NCI-H1092 treated with DMSO at 0.1 percent for 48 hours (cell line): ENCODE measurements at regions not wholly inside any gene's neighbourhood (a gene's known extent, or its start where the extent isn't known, plus 50 kb on each side); places are given as distances from the start of the nearest gene placed in this dataset.
A peak's percentile ranks its signal among the peaks of the same experiment; 100 is the strongest.
"Not testable (repeated sequence)": the region's sequence is repeated elsewhere in the genome, so short reads cannot be mapped to it uniquely, and the experiment has no call there.

Experiments used
- DNase-seq: peaks from one replicate; lab custom pipeline; 2025; lab: John Stamatoyannopoulos, UW

DNA sequence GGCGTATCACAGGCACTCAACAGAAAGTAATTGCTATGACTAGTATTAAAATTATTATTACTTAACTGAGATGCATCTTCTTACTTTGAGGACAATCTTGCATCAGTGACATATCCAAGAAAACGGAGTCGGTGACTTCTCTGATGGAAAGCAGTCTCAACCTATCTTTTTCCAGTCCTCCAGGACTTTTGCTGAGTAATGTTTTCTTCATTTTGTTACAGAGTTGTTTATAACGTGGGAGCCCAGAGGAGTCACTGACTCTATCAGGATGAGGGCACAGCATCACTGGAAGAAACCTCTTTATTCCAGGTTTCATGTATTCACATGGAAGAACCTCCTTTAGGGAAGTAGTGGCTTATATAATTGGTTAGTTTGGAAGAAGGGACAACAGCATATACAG is 51.5 kb upstream of the MELK start:
- no peak for DNase-seq

DNA sequence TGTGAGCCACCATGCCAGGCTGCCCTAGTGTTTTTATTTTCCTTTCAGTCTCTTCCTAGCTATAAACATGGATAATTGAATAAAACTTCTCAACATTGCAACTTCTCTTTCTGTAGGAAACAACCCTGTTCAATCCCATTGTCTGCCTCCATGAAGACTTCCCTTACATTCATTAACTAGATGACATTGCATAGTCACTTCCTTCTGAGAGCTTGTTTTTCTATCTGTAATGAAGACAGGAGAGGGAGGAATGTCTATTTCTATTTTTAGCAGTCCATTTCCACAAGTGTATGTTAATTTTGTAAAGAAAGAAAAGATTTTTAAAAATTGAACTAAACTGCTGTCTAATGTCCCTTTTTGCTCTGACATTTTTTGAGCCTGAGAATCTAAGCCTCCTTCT is 55.6 kb upstream of the MELK start:
- DNase-seq: no peak

DNA sequence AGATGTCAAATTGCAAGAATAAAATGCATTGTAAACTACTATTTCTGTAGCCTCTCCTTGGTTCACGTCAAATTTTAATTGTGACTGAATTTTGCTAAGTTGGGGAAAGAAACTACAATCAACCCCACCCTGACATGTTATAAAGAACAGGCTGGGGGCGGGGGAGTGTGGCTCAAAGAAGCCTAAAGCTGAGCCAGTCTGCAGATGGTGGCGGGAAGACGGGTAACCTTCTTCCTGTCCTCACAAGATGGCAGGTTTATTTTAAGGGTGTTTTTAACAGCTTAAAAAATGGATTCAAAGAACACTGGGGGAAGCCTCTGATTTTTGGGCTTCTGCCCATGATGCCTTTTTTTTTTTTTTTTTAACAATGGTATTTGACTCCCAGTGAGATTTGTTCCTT is 68.5 kb upstream of the MELK start:
- DNase-seq: no peak

DNA sequence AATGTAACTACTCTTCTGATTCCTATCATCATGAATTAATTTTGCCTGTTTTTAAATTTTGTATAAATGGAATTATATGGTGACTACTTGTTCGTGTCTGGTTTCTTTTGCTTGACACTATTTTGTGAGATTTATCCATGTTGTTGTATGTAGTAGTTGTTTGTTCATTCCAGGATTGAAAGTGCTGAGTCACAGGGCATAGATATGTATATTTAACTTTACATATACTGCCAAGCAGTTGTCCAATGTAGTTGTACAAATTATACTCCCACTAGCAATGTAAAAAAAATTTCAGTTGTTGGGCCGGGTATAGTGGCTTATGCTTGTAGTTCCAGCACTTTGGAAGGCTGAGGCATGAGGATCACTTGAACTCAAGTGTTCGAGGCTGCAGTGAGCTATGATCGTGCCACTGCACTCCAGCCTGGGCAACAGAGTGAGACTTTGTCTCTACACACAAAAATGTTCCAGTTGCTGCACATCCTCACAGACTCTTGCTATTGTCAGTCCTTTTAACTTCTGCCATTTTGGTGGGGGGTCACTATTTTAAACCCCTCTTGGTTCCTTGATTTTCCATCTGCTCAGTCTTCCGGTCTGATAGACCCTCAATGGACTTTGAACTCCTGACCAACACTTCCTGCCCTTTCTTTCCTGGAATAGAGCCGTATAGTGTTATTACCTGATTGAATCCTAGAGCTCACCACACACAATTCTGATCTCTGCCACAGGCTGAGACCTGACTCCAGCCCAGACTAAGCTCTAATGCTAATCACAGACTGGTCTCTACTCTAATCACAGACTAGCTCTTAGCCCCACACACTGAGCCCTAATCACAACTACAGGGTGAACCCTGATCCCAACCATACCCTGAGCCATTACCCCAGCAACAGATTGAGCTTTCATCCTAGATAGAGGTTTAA is 69.3 kb upstream of the MELK start:
- no peak for DNase-seq

DNA sequence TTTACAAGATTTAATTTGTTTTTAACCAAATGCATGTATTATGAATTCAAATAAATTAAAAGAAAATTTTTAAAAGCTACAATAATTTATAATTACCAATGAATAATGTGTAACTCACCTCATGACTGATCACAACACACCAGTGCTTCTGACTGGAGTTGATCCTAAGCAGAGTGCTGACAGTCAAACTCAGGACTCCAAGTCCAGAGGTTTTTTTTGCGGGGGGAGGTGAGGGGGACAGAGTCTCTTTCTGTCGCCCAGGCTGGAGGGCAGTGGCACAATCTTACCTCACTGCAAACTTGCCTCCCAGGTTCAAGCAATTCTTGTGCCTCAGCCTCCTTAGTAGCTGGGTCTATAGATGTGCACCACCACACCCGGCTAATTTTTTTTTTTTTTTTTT is 71.0 kb upstream of the MELK start:
- no peak for DNase-seq

- DNase-seq: not testable (repeated sequence)
These were observed 71.8 kb upstream of the MELK start for GRCh38 chr9:36500931-36501330.

- peak; percentile 96 for DNase-seq
These were observed 73.4 kb upstream of the MELK start for GRCh38 chr9:36499174-36499890.

- DNase-seq: not testable (repeated sequence)
These were observed 79.1 kb upstream of the MELK start for GRCh38 chr9:36493564-36493963.

DNA sequence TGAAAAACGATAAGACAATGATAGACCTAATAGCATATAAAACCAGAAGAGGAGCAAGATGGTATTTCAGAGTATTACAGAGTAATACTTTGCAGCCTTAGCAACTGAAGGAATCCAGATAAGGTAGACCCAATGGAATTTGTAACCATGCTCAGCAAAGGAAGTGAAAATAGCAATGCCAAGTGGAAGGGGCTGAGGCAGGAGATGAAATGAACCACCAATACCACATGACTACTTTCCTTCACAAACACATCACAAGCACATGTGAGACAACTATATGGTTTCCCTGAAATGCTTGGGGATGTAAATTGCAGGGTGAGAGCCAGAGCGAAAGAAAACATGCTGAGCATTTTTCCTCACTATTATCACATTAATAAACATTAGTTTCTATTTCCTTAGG is 79.8 kb upstream of the MELK start:
- DNase-seq: no peak

- DNase-seq: no peak
These were observed 83.2 kb upstream of the MELK start for GRCh38 chr9:36489453-36489852.

DNA sequence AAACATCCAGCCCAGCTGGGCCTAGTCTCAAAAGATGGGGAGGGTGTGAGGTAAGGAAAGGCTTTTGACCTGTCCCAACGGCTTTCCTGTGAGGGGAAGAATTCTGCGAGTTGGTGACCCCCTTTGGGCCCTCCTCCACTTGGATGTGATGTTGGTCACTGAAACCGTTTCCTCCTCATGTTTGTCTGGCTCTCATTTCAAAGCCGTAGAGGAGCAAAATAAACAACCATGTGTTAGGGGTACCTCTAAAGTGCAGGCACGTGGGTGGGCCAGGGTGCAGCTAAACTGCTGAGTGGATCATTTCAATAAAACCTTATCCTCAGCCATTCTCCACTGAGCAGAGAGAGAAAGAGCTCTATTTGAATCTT is 84.3 kb upstream of the MELK start:
- DNase-seq: no peak

DNA sequence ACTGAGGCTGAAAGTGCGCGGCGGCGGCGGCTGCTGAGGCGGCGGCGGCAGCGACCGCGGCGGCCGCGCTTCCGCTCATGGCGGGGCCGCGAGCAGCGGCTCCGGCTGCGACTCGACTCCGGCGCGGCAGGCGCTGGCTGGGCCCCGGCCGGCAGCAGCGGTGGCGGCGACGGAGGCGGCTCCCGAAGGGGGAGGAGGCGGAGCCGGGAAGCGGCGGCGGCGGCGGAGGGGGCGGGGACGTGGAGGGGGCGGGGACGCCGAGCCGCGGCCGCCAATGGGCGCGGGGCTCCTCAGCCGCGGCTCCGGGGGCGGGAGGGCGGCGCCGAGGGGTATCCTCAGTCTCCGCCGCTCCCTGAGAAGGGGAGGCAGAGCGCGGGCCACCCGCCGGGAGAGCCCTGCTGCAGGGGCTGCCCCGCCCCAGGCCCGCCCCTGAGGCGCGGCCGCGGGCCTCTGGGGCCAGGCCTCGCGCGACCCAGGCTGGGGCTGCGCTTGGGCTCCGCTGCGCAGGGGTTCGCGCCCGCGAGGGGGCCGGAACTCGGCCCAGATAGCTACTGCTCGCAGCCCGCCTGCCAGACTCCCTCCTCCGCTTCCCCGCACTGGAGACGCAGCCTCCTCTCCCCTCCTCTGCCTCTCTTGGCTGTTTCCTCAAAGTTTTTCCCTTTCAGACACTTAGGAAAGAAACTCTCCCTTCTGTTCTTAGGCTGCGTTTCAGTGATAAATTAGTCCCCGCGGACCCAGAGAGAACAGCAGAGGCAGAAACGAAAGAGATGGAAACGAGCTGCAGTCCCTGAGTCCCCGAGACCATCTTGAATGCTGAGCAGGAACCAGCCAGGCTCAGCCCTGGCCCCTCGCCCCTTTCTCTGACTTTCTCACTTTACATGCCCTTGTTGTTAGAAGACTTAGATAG is 85.0 kb upstream of the MELK start:
- peak; percentile 93 for DNase-seq

GRCh38 chr9:36486933-36487481 is 85.7 kb upstream of the MELK start:
- peak; percentile 23 for DNase-seq

DNA sequence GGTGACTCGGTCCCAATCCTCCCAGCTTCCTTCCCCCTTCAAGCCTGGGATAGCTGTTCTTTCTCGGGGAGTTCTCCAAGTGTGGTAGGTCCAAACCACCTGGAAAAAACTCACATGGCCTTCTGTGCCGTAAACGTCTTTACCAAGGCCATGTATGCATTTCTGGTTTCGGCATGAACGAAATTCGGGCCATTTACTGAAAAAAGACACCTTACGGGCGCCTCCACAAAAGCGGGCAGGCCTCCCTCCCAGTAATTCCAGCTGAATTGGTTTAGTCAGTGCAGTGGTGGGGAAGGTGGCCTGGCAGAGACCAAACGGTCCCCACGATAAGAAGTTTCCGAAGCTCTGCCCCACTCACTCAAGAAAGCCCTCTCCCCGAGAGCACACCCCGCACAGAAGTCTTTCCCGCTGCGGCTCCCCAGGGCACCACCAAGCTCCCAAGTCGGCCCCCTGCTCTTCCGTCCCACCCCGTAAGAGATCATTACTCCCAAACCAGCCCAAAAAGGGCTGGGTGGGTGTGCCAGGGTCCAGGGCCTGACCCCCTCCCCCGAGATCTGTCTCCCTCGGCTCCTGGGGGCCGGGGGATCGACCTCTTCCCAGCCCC is 86.3 kb upstream of the MELK start:
- DNase-seq: no peak

DNA sequence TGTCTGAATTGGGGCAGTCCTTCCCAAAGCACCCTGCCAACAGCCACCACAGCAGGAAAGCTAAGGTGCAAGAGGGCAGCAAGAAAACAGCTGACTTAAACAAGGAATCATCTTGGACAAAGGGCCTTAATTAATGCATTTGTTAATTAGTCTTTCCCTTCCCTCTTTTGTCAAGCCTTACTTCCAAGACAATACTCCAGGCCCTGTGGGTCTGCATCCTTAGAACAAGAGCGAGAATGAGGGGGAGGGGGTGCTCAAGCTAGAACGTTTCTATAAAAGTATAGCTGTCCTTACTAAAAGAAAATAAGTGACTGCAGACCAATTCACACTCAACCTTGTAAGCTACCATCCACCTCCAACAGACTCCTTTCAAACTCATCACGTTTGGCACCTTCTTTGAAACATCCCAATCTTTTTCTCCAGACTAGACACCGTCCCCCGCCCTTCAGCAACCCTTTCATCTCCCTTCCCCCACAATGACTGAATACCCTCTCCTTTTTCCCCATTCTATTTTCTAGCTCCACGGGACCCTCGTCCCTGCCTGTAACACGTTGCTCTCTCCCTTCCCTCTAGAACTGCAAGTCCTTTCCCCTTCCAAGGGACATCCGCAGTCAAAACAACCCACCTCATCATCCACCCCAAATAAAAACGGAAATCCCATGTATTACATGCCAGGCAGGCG is 85.7 kb upstream of the RNF38 start:
- DNase-seq: no peak

DNA sequence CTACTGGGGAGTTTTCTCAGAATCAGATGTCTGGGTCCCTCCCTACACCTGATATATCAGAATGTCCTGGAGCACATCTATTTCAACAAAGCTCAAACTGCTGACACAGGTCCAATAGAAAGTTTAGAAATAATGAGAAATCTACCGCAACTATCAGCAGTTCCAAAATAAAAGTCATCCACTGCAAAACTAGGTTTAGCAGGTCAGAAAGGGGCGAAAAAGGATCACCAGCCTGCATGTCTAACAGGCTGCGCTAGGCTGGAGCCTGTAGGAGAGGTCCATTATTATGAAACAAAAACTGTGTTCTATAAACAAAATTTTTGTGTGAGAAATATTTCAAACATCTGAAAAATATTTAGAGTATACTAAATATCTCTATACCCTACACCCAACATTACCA is 84.1 kb upstream of the RNF38 start:
- DNase-seq: no peak

GRCh38 chr9:36479101-36479500 is 79.0 kb upstream of the RNF38 start:
- no peak for DNase-seq

DNA sequence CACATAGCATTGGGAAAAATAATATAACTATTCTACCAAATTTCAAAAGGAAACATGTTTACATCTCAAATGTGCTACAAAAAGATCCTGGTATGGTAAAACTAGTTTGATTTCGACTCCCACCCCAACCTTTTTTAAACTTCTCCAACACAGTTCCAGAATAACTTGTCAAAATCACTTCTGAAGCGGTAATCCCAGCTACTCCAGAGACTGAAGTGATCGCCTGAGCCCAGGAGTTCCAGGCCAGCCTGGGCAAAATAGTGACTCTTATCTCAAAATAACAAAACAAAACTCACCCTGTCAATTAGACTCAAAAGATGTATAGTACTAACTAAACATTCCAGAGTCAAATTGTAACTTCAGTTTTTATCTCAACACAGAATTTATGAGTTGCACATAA is 71.3 kb upstream of the RNF38 start:
- no peak for DNase-seq

- no peak for DNase-seq
These were observed 70.7 kb upstream of the RNF38 start for GRCh38 chr9:36470643-36471290.

GRCh38 chr9:36463467-36463866 is 63.4 kb upstream of the RNF38 start:
- DNase-seq: no peak

DNA sequence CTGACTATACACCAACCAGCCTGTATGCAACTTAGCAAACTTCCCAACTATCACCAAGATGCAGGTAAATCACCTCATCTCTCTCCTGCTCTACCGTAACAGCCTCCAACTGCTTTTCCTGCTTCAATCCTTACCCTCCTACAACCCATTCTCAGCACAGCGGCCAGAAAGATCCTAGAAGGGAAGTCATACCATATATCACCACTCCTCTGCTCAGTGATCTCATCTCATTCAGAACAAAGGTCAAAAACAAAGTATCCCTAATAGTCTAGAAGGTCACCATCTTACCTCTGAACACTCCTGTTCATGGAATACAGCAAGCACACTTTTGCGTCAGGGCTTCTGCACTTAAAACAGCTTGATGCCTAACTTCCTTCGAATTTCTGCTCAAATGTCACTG is 62.2 kb upstream of the RNF38 start:
- DNase-seq: no peak
